ENCODE measurements at regions not wholly inside any gene's neighbourhood (a gene's known extent, or its start where the extent isn't known, plus 50 kb on each side); places are given as distances from the start of the nearest gene placed in this dataset.

DNA sequence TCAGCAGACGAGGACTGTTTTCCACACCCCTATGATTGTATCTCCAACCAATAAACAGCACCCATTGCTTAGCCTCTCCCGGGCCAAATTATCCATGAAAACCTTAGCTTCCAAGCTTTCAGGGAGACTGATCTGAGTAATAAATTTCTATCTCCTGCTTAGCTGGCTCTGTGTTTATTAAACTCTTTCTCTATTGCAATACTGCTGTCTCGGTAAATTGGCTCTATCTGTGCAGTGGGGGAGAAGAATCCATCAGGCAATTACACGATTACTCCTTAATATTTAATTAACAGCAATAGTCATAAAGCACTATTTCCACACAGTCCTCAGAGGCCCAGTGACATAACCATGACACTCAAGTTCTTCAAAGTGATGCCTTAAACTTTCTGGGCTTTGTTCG lies 1122.8 kb downstream of the TYW1 start:
- no peak overlapping the region for H3K27ac Mint-ChIP-seq (ENCODE audit: unreplicated experiment)
- H3K27me3 Mint-ChIP-seq (ENCODE audit: low read depth): no peaks in the 10 kb centered on the region
- no peak overlapping the region for H3K4me3 Mint-ChIP-seq
- H3K36me3 Mint-ChIP-seq (ENCODE audit: low read depth): peaks cover 3% of the 10 kb centered on the region
- TF ChIP-seq, protein P1, sequence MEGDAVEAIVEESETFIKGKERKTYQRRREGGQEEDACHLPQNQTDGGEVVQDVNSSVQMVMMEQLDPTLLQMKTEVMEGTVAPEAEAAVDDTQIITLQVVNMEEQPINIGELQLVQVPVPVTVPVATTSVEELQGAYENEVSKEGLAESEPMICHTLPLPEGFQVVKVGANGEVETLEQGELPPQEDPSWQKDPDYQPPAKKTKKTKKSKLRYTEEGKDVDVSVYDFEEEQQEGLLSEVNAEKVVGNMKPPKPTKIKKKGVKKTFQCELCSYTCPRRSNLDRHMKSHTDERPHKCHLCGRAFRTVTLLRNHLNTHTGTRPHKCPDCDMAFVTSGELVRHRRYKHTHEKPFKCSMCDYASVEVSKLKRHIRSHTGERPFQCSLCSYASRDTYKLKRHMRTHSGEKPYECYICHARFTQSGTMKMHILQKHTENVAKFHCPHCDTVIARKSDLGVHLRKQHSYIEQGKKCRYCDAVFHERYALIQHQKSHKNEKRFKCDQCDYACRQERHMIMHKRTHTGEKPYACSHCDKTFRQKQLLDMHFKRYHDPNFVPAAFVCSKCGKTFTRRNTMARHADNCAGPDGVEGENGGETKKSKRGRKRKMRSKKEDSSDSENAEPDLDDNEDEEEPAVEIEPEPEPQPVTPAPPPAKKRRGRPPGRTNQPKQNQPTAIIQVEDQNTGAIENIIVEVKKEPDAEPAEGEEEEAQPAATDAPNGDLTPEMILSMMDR (conservative IDR thresholded peaks at IDR 0.05): no peak
- no peak for DNase-seq (ENCODE audit: low read depth, low spot score)
- H3K9me3 Mint-ChIP-seq: peaks cover 13% of the 10 kb centered on the region
- peaks cover 4% of the 10 kb centered on the region for H3K4me1 Mint-ChIP-seq

- TF ChIP-seq, protein P1 (conservative IDR thresholded peaks at IDR 0.05): no peak
- Mint-ChIP-seq H3K4me1 (peaks cover 4% of the 10 kb centered on the region), H3K36me3 (ENCODE audit: low read depth) (peaks cover 3% of the 10 kb centered on the region), H3K27me3 (ENCODE audit: low read depth) (peaks cover 7% of the 10 kb centered on the region), H3K27ac (ENCODE audit: unreplicated experiment) (no peak overlapping the region), H3K4me3 (no peak overlapping the region), H3K9me3 (peaks cover 13% of the 10 kb centered on the region)
- DNase-seq (ENCODE audit: low read depth, low spot score): no peak
These were observed 1124.4 kb downstream of the TYW1 start for GRCh38 chr7:68121056-68121455.

DNA sequence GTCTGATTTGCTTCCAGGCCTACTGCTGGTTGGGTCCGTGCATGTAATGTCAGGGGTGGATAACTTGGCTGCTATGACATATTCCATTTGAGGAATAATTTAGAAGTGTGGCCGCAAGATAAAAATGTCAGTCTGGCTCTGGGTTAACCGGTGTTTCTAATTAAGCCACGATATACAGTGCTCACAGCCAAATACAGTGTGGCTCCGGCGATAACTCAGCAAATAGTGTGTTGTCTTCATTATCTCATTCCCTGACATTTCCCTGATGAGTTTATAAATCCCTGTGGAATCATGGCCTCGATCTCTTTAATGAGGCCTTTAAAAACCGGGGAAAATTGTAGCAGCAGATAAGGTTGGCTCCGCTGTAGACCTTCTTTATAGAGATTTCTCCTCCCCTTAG lies 1125.0 kb downstream of the TYW1 start:
- no peak overlapping the region for H3K4me3 Mint-ChIP-seq
- peaks cover 3% of the 10 kb centered on the region for H3K36me3 Mint-ChIP-seq (ENCODE audit: low read depth)
- peaks cover 4% of the 10 kb centered on the region for H3K4me1 Mint-ChIP-seq
- H3K27me3 Mint-ChIP-seq (ENCODE audit: low read depth): peaks cover 10% of the 10 kb centered on the region
- DNase-seq (ENCODE audit: low read depth, low spot score): no peak
- TF ChIP-seq, protein P1 (conservative IDR thresholded peaks at IDR 0.05): no peak
- H3K9me3 Mint-ChIP-seq: peaks cover 13% of the 10 kb centered on the region
- H3K27ac Mint-ChIP-seq (ENCODE audit: unreplicated experiment): no peak overlapping the region

GRCh38 chr7:68122801-68123200 lies 1126.2 kb downstream of the TYW1 start:
- peaks cover 13% of the 10 kb centered on the region for H3K9me3 Mint-ChIP-seq
- peaks cover 3% of the 10 kb centered on the region for H3K36me3 Mint-ChIP-seq (ENCODE audit: low read depth)
- TF ChIP-seq, protein P1 (conservative IDR thresholded peaks at IDR 0.05): no peak
- peaks cover 4% of the 10 kb centered on the region for H3K4me1 Mint-ChIP-seq
- H3K4me3 Mint-ChIP-seq: no peak overlapping the region
- no peak overlapping the region for H3K27ac Mint-ChIP-seq (ENCODE audit: unreplicated experiment)
- H3K27me3 Mint-ChIP-seq (ENCODE audit: low read depth): peaks cover 10% of the 10 kb centered on the region
- no peak for DNase-seq (ENCODE audit: low read depth, low spot score)

DNA sequence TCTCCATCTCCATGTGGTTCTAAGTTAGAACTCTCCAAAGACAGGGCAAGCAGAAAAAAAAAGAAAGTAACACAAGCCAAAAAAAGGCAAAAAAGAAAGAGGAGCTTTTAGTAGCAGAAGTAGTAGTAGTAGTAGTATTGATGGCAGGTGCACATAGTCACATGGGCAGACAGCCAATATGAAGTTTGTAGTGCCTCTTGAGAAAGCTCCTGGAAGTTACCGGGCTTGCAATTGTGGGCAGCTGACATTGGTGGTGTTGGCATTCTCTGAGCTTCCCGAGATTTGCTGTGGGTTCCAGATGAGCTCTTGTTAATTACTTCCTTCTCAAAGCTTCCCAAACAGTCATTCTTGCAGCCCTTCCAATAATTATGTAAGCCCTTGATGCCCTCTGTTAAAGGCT lies 1128.5 kb downstream of the TYW1 start:
- no peak overlapping the region for H3K27ac Mint-ChIP-seq (ENCODE audit: unreplicated experiment)
- no peaks in the 10 kb centered on the region for H3K36me3 Mint-ChIP-seq (ENCODE audit: low read depth)
- TF ChIP-seq, protein P1 (conservative IDR thresholded peaks at IDR 0.05): no peak
- no peak overlapping the region for H3K4me3 Mint-ChIP-seq
- peaks cover 4% of the 10 kb centered on the region for H3K4me1 Mint-ChIP-seq
- DNase-seq (ENCODE audit: low read depth, low spot score): no peak
- peaks cover 4% of the 10 kb centered on the region for H3K9me3 Mint-ChIP-seq
- H3K27me3 Mint-ChIP-seq (ENCODE audit: low read depth): peaks cover 10% of the 10 kb centered on the region

DNA sequence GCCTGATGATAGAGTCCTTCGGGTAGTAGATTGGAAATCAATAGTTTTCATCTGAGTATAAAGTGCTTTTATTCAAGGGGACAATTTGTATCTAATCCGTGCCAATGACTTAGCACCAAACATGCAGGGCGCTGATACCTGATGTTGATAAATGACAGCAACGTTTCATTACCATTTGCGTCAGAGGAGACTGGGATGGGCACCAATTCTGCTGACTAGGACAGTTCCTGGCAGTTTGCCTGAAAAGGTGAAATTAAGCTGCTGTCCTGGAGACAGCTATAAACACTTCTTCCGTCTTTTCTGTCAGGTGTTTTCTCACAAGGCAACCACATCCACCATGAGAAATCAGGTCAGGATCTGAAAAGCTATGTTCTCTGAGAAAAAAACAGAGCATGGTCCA lies 1136.4 kb downstream of the TYW1 start:
- TF ChIP-seq, protein P1 (conservative IDR thresholded peaks at IDR 0.05): no peak
- Mint-ChIP-seq H3K27ac (ENCODE audit: unreplicated experiment) (no peak overlapping the region), H3K4me3 (no peak overlapping the region), H3K9me3 (no peaks in the 10 kb centered on the region), H3K36me3 (ENCODE audit: low read depth) (no peaks in the 10 kb centered on the region), H3K4me1 (no peaks in the 10 kb centered on the region), H3K27me3 (ENCODE audit: low read depth) (peaks cover 25% of the 10 kb centered on the region)
- no peak for DNase-seq (ENCODE audit: low read depth, low spot score)
